T-cell (primary cell): ENCODE measurements at regions not wholly inside any gene's neighbourhood (a gene's known extent, or its start where the extent isn't known, plus 50 kb on each side); places are given as distances from the start of the nearest gene placed in this dataset.

Source experiments
- ATAC-seq, 4 experiments: fragments of 200-7000 bp in 3 of 4; fragments of 150-1000 bp in 1 of 4; cut with Tn5 transposase; replicated peaks in 1 of 4; 1 replicate in 3 of 4; 2 replicates in 1 of 4; pipeline ENCODE4 v1.10.0; 2021; ENCODE audit warnings: moderate library complexity in 3 of 4, mild to moderate bottlenecking in 2 of 4, moderate number of reproducible peaks in 1 of 4
- CTCF ChIA-PET, 2 donors: fragments of 300-600 bp; sonication (Branson Sonifier 250); formaldehyde crosslinking; loops; one replicate each; lab custom pipeline; 2022; ENCODE audit warnings: antibody characterized with exemption in 2 of 2; lab: Charles Lee
- POLR2A ChIA-PET, 2 donors: fragments of 300-600 bp; sonication (Branson Sonifier 250); formaldehyde crosslinking; loops; one replicate each; lab custom pipeline; 2022; ENCODE audit warnings: antibody characterized with exemption in 2 of 2; lab: Charles Lee
- DNase-seq, 35 experiments: peaks; one replicate each; pipeline versions ENCODE4 v3.0.0 to v3.0.0-alpha.2; 2013 to 2023
- H3K27ac ChIP-seq: one replicate; pipeline ENCODE4 v1.5.1; 2013; ENCODE audit warnings: low read length
- H3K27me3 ChIP-seq, 2 experiments: replicated peaks in 1 of 2; 1 replicate in 1 of 2; 2 replicates in 1 of 2; pipeline versions ENCODE4 v1.6.1 to v1.7.0; 2013; ENCODE audit warnings: low read length in 1 of 2, mixed read lengths in 1 of 2; ENCODE audit not compliant: control insufficient read depth in 2 of 2, insufficient read depth in 2 of 2; ENCODE audit errors: extremely low read depth in 1 of 2
- H3K36me3 ChIP-seq, 2 donors: 1 replicate in 1 of 2; 2 replicates in 1 of 2; pipeline versions ENCODE4 v1.6.1 to v1.7.0; 2013; ENCODE audit warnings: low read length in 1 of 2; ENCODE audit not compliant: control insufficient read depth in 2 of 2, insufficient read depth in 1 of 2; ENCODE audit errors: extremely low read depth in 1 of 2
- H3K4me1 ChIP-seq, 2 experiments: 1 replicate in 1 of 2; 2 replicates in 1 of 2; pipeline versions ENCODE4 v1.6.1 to v1.7.0; 2013; ENCODE audit warnings: low read length in 2 of 2, mixed read lengths in 1 of 2; ENCODE audit not compliant: insufficient read depth in 2 of 2, control insufficient read depth in 1 of 2; ENCODE audit errors: extremely low read depth in 1 of 2
- H3K4me3 ChIP-seq, 2 donors: 1 replicate in 1 of 2; 2 replicates in 1 of 2; pipeline versions ENCODE4 v1.5.1 to v1.7.0; 2013; ENCODE audit warnings: mild to moderate bottlenecking in 2 of 2, low read length in 1 of 2, moderate library complexity in 1 of 2; ENCODE audit not compliant: control insufficient read depth in 1 of 2; ENCODE audit errors: extremely low read depth in 1 of 2
- H3K9me3 ChIP-seq: 2 replicates; pipeline ENCODE4 v1.7.0; 2013
- H3K27ac Mint-ChIP-seq, 2 donors: one replicate each; pipeline ENCODE4 v1.8.0; 2020 to 2021; ENCODE audit warnings: mild to moderate bottlenecking in 2 of 2, mixed read lengths in 2 of 2
- H3K27me3 Mint-ChIP-seq, 2 donors: one replicate each; pipeline ENCODE4 v1.8.0; 2021 to 2022; ENCODE audit warnings: mixed read lengths in 2 of 2
- H3K36me3 Mint-ChIP-seq: one replicate; pipeline ENCODE4 v1.8.0; 2021; ENCODE audit warnings: mixed read lengths
- H3K4me1 Mint-ChIP-seq, 3 donors: one replicate each; pipeline ENCODE4 v1.8.0; 2020 to 2022; ENCODE audit warnings: mixed read lengths in 3 of 3, mild to moderate bottlenecking in 1 of 3
- H3K4me3 Mint-ChIP-seq, 3 donors: one replicate each; pipeline ENCODE4 v1.8.0; 2020 to 2022; ENCODE audit warnings: mild to moderate bottlenecking in 3 of 3, mixed read lengths in 3 of 3, moderate library complexity in 3 of 3
- H3K9me3 Mint-ChIP-seq, 3 donors: one replicate each; pipeline ENCODE4 v1.8.0; 2020 to 2022; ENCODE audit warnings: mixed read lengths in 3 of 3
- WGBS: methylation state at CpG from one replicate; pipeline ENCODE4 v1.1.5; 2013; ENCODE audit warnings: missing lambda C conversion rate; ENCODE audit not compliant: insufficient coverage; 5-methylcytosine and 5-hydroxymethylcytosine counted together

DNA sequence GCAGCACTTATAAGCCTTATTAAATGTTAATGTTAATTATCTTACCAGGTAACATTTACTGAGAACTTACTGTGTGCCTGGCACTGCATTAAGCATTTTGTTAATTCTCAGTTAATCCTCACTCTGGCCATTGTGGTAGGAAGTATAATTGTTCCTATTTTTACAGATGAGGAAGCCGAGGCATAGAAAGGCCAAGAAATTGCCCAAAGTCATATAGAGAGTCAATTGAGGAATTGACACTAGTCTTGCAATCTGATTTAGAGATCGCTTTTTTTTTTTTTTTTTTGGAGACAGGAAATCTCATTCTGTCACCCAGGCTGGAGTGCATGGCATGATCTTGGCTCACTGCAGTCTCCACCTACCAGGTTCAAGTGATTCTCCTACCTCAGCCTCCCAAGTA, 132.6 kb upstream of the PROK2 start:
- no peak overlapping the region for H3K4me3 Mint-ChIP-seq
- DNase-seq (no peak), ATAC-seq (no peak)
- Histone ChIP-seq H3K4me1 (no peaks in the 10 kb centered on the region), H3K27me3 (no peaks in the 10 kb centered on the region), H3K36me3 (no peaks in the 10 kb centered on the region), H3K4me3 (no peak overlapping the region), H3K27ac (no peak overlapping the region), H3K9me3 (no peaks in the 10 kb centered on the region)
- H3K9me3 Mint-ChIP-seq, result no peaks in the 10 kb centered on the region
- CTCF ChIA-PET, result no interaction called here
- H3K27ac Mint-ChIP-seq, result no peak overlapping the region
- POLR2A ChIA-PET, result no interaction called here
- peaks cover 0 to 16% of the 10 kb centered on the region in 2 donors for H3K27me3 Mint-ChIP-seq
- H3K4me1 Mint-ChIP-seq, result no peaks in the 10 kb centered on the region
- no peaks in the 10 kb centered on the region for H3K36me3 Mint-ChIP-seq
- WGBS, result 43% methylated on average over 1 of the region's 2 CpGs

DNA sequence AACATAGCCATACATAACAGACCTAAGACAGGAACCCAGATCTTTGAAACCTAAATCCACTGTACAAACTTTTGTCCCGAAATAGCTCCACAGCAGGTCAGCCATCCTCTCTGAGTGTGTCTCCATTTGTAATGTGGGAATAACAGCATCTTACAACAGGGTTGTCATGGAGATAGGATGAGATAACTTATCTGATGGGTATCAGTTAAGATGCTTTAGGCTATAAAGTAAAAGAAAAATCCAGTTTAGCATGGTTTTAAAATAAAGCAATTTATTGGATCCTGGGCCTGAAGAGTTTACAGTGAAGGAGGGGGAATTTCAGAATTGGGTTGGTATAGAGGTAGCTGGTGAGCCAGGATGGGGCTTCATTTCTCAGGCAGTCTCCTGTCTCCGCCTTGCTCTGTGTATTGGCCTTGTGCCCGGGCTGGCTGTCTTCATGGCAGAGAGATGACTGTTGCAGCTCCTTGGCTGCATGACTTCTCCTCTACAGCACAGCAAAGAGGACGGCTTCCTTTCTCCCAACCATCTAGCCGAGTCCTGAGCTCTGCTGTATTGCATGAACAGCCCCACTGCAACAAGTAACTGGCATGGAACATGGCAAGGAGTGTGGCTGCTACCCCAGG, 131.9 kb upstream of the PROK2 start:
- WGBS, result 94% methylated on average over 2 of the region's 5 CpGs
- ChIA-PET POLR2A (no interaction called here), CTCF (interaction anchor here in 1 of 2 donors (0.6 kb wide), 1 partner anchor 17 kb away, joined by 3 read pairs; no protein-coding TSS in a partner anchor)
- ATAC-seq, result no peak
- Mint-ChIP-seq H3K27me3 (peaks cover 0 to 16% of the 10 kb centered on the region in 2 donors), H3K4me3 (no peak overlapping the region), H3K9me3 (no peaks in the 10 kb centered on the region), H3K36me3 (no peaks in the 10 kb centered on the region), H3K27ac (no peak overlapping the region), H3K4me1 (no peaks in the 10 kb centered on the region)
- no peak for DNase-seq
- no peaks in the 10 kb centered on the region for H3K9me3 ChIP-seq
- no peak overlapping the region for H3K4me3 ChIP-seq
- H3K4me1 ChIP-seq, result no peaks in the 10 kb centered on the region
- H3K36me3 ChIP-seq, result no peaks in the 10 kb centered on the region
- no peaks in the 10 kb centered on the region for H3K27me3 ChIP-seq
- H3K27ac ChIP-seq, result no peak overlapping the region

DNA sequence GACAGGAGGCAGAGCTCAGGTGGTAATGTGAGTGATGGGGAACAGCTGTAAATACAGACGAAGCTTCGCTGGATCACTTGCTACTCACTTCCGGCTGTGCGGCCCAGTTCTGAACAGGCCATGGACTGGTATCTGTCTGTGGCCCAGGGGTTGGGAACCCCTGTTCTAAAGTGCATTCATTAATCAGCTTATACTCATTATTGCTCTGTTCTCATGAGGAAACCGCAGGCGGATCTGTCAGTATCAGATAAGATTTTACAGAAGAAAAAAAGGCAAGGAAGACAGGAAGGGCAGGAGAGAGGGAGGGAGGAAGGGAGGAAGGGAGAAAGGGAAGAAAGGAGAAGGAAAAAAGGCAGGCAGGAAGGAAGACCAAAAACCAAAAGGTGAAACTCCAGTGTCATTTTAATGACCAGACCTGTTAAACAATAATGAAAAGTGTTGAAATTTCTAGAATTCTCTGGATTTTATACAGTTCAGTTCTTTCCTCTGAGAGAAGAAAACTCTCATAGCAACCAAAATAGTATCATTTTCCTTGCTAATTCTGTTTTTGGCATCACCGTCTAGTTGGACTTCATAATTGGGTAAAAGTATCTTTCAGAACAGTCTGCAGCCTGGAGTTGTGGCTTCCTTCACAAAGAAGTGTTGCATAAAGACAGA, 128.0 kb upstream of the PROK2 start:
- no peak for ATAC-seq
- H3K27me3 Mint-ChIP-seq, result peaks cover 4 to 10% of the 10 kb centered on the region in 2 donors

GRCh38 chr3:71910108-71910507, 125.2 kb upstream of the PROK2 start:
- Mint-ChIP-seq H3K4me3 (no peak overlapping the region), H3K27me3 (peaks cover 4 to 21% of the 10 kb centered on the region in 2 donors), H3K27ac (no peak overlapping the region), H3K36me3 (no peaks in the 10 kb centered on the region), H3K9me3 (no peaks in the 10 kb centered on the region), H3K4me1 (peaks cover 0 to 9% (median 4%) of the 10 kb centered on the region in 3 donors)
- no peak for DNase-seq
- ChIA-PET POLR2A (no interaction called here), CTCF (interaction anchor here in 1 of 2 donors (0.6 kb wide), 1 partner anchor 576 kb away, joined by 3 read pairs; no protein-coding TSS in a partner anchor)
- no peaks in the 10 kb centered on the region for H3K9me3 ChIP-seq
- WGBS, result no CpG with 5 or more reads among the region's 4 CpGs
- H3K4me3 ChIP-seq, result no peak overlapping the region
- H3K36me3 ChIP-seq, result no peaks in the 10 kb centered on the region
- ATAC-seq, result no peak
- H3K27me3 ChIP-seq, result peaks cover 0 to 8% of the 10 kb centered on the region in 2 experiments
- no peaks in the 10 kb centered on the region for H3K4me1 ChIP-seq
- H3K27ac ChIP-seq, result no peak overlapping the region

More for the DNA sequence above, 128.0 kb upstream of the PROK2 start:
- Histone ChIP-seq H3K27ac (no peak overlapping the region), H3K9me3 (no peaks in the 10 kb centered on the region), H3K4me3 (no peak overlapping the region), H3K27me3 (peaks cover 0 to 5% of the 10 kb centered on the region in 2 experiments), H3K36me3 (no peaks in the 10 kb centered on the region), H3K4me1 (no peaks in the 10 kb centered on the region)
- Mint-ChIP-seq H3K9me3 (no peaks in the 10 kb centered on the region), H3K4me3 (no peak overlapping the region), H3K27ac (no peak overlapping the region), H3K4me1 (no peaks in the 10 kb centered on the region), H3K36me3 (no peaks in the 10 kb centered on the region)
- ChIA-PET CTCF (interaction anchor here in 1 of 2 donors (0.6 kb wide), 1 partner anchor 781 kb away, joined by 11 read pairs; no protein-coding TSS in a partner anchor), POLR2A (no interaction called here)
- 95% methylated on average over 3 of the region's 7 CpGs for WGBS
- no peak for DNase-seq

- Mint-ChIP-seq H3K9me3 (no peaks in the 10 kb centered on the region), H3K36me3 (no peaks in the 10 kb centered on the region), H3K4me3 (no peak overlapping the region), H3K4me1 (peaks cover 2 to 10% (median 7%) of the 10 kb centered on the region in 3 donors), H3K27me3 (peaks cover 4 to 21% of the 10 kb centered on the region in 2 donors), H3K27ac (no peak overlapping the region)
- Histone ChIP-seq H3K9me3 (no peaks in the 10 kb centered on the region), H3K36me3 (no peaks in the 10 kb centered on the region), H3K4me1 (no peaks in the 10 kb centered on the region), H3K4me3 (no peak overlapping the region), H3K27ac (no peak overlapping the region), H3K27me3 (peaks cover 0 to 8% of the 10 kb centered on the region in 2 experiments)
- CTCF ChIA-PET, result interaction anchor here in 1 of 2 donors (0.5 to 0.6 kb wide), 2 partner anchors 16 to 33 kb away, joined by 3 read pairs; no protein-coding TSS in a partner anchor
- 94% methylated on average over 9 of the region's 14 CpGs for WGBS
- POLR2A ChIA-PET, result no interaction called here
- DNase-seq (no peak), ATAC-seq (no peak)
These were observed 123.0 kb upstream of the PROK2 start for GRCh38 chr3:71907996-71908395.

DNA sequence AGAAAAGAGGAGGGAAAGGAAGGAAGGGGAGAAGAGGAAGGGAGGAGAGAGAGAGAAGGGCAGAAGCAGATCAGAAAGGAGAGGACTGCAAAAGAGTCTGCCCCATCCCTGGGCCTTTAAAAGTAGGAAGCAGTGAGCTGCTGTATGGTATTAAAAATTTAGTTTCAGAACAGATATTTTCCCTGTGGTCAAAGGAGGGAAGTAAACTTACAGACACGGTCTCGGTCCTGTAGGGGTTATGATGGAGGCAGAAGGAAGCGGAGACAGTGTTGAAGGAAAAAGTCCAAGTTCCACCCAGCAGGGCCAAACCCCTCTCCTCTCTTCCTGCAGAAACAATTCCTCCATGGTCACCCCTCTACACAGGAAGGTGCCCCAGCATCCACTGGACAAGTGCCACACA, 122.0 kb upstream of the PROK2 start:
- DNase-seq (no peak), ATAC-seq (no peak)
- Mint-ChIP-seq H3K9me3 (no peaks in the 10 kb centered on the region), H3K4me3 (no peak overlapping the region), H3K4me1 (peaks cover 2 to 10% (median 7%) of the 10 kb centered on the region in 3 donors), H3K27ac (no peak overlapping the region), H3K36me3 (no peaks in the 10 kb centered on the region), H3K27me3 (peaks cover 4 to 22% of the 10 kb centered on the region in 2 donors)
- H3K27me3 ChIP-seq, result peaks cover 0 to 8% of the 10 kb centered on the region in 2 experiments
- POLR2A ChIA-PET, result no interaction called here
- H3K36me3 ChIP-seq, result no peaks in the 10 kb centered on the region
- H3K27ac ChIP-seq, result no peak overlapping the region
- no CpG with 5 or more reads among the region's 3 CpGs for WGBS
- H3K4me3 ChIP-seq, result no peak overlapping the region
- CTCF ChIA-PET, result no interaction called here
- no peaks in the 10 kb centered on the region for H3K9me3 ChIP-seq
- H3K4me1 ChIP-seq, result no peaks in the 10 kb centered on the region
